OCI-LY1 (cell line): ENCODE measurements at regions not wholly inside any gene's neighbourhood (a gene's known extent, or its start where the extent isn't known, plus 50 kb on each side); places are given as distances from the start of the nearest gene placed in this dataset.

Experiments used
- H2AFZ ChIP-seq: fragments of 200-600 bp; sonication (generic), shearing (Covaris generic); 2 replicates; pipeline ENCODE4 v1.6.0; 2014; ENCODE audit warnings: antibody characterized with exemption, mild to moderate bottlenecking, low read length
- H3F3A ChIP-seq: fragments of 200-600 bp; sonication (generic), shearing (Covaris generic); 2 replicates; pipeline ENCODE4 v1.6.0; 2014; ENCODE audit warnings: mild to moderate bottlenecking, antibody characterized with exemption, low read length, moderate library complexity; ENCODE audit not compliant: insufficient read depth
- H3K27ac ChIP-seq: fragments of 200-600 bp; sonication (generic); 2 replicates; pipeline ENCODE4 v1.5.1; 2014; ENCODE audit warnings: low read length, mixed run types, mild to moderate bottlenecking, low read depth; ENCODE audit not compliant: poor library complexity, severe bottlenecking
- H3K27me3 ChIP-seq: fragments of 200-600 bp; sonication (generic); 2 replicates; pipeline ENCODE4 v1.6.0; 2014; ENCODE audit warnings: antibody characterized with exemption, mild to moderate bottlenecking, low read length, moderate library complexity; ENCODE audit not compliant: insufficient read depth
- H3K36me3 ChIP-seq: fragments of 200-600 bp; sonication (generic); 2 replicates; pipeline ENCODE4 v1.6.1; 2014; ENCODE audit warnings: mild to moderate bottlenecking, antibody characterized with exemption, low read length, moderate library complexity, mixed read lengths; ENCODE audit not compliant: insufficient read depth
- H3K4me1 ChIP-seq: fragments of 200-600 bp; sonication (generic); 2 replicates; pipeline ENCODE4 v1.5.1; 2014; ENCODE audit warnings: mild to moderate bottlenecking, low read length, moderate library complexity; ENCODE audit not compliant: insufficient read depth, severe bottlenecking
- H3K4me2 ChIP-seq: fragments of 200-600 bp; sonication (generic), shearing (Covaris generic); 2 replicates; pipeline ENCODE4 v1.6.1; 2014; ENCODE audit warnings: low read length
- H3K4me3 ChIP-seq: fragments of 200-600 bp; sonication (generic); 2 replicates; pipeline ENCODE4 v1.5.1; 2014; ENCODE audit warnings: low read length, low read depth, mild to moderate bottlenecking, mixed read lengths; ENCODE audit not compliant: poor library complexity, severe bottlenecking
- H3K79me2 ChIP-seq: fragments of 200-600 bp; shearing (Covaris generic); 2 replicates; pipeline ENCODE4 v1.6.1; 2016; ENCODE audit warnings: mixed run types, low read length, mixed read lengths; ENCODE audit not compliant: insufficient read depth
- H3K9ac ChIP-seq: fragments of 200-600 bp; sonication (generic), shearing (Covaris generic); 2 replicates; pipeline ENCODE4 v1.6.1; 2014; ENCODE audit warnings: mild to moderate bottlenecking, low read length, mixed read lengths
- H3K9me2 ChIP-seq: fragments of 200-600 bp; sonication (generic), shearing (Covaris generic); 2 replicates; pipeline ENCODE4 v1.6.1; 2014; ENCODE audit warnings: low read depth, mild to moderate bottlenecking, low read length, mixed read lengths
- H3K9me3 ChIP-seq: fragments of 200-600 bp; shearing (Covaris generic); 2 replicates; pipeline ENCODE4 v1.6.1; 2014; ENCODE audit warnings: low read length, mixed read lengths
- H4K20me1 ChIP-seq: fragments of 200-600 bp; sonication (generic), shearing (Covaris generic); 2 replicates; pipeline ENCODE4 v1.6.0; 2016; ENCODE audit warnings: mild to moderate bottlenecking, low read length; ENCODE audit not compliant: insufficient read depth
- CTCF ChIP-seq: fragments of 200-600 bp; sonication (generic), shearing (Covaris generic); IDR thresholded peaks from 2 replicates; pipeline ENCODE4 v1.5.1; 2017; ENCODE audit warnings: mild to moderate bottlenecking, antibody characterized with exemption, low read length, moderate library complexity, mixed read lengths
- EZH2 ChIP-seq: fragments of 200-600 bp; sonication (generic), shearing (Covaris generic); IDR thresholded peaks from 2 replicates; pipeline ENCODE4 v1.8.0; 2017; ENCODE audit warnings: borderline replicate concordance, mixed run types, mild to moderate bottlenecking, antibody characterized with exemption, low read length, moderate library complexity, mixed read lengths

GRCh38 chr11:24046731-24047130, 450.1 kb upstream of the LUZP2 start:
- H4K20me1 ChIP-seq = no peaks in the 10 kb centered on the region

GRCh38 chr11:24056051-24056450, 440.8 kb upstream of the LUZP2 start:
- H3K4me2 ChIP-seq = no peak overlapping the region
- H4K20me1 ChIP-seq = no peaks in the 10 kb centered on the region

More at GRCh38 chr11:24046731-24047130, 450.1 kb upstream of the LUZP2 start:
- H3K27ac ChIP-seq = no peak overlapping the region
- H3K27me3 ChIP-seq = no peaks in the 10 kb centered on the region
- H3K9ac ChIP-seq = no peak overlapping the region
- no peak overlapping the region for H3K4me2 ChIP-seq
- H3K4me1 ChIP-seq = no peaks in the 10 kb centered on the region
- H3K4me3 ChIP-seq = no peak overlapping the region
- no peak for TF ChIP-seq CTCF
- TF ChIP-seq EZH2 = no peak
- H3K36me3 ChIP-seq = no peaks in the 10 kb centered on the region
- H3F3A ChIP-seq = no peaks in the 10 kb centered on the region
- no peaks in the 10 kb centered on the region for H3K9me3 ChIP-seq
- no peaks in the 10 kb centered on the region for H3K79me2 ChIP-seq
- no peak overlapping the region for H2AFZ ChIP-seq
- no peaks in the 10 kb centered on the region for H3K9me2 ChIP-seq

DNA sequence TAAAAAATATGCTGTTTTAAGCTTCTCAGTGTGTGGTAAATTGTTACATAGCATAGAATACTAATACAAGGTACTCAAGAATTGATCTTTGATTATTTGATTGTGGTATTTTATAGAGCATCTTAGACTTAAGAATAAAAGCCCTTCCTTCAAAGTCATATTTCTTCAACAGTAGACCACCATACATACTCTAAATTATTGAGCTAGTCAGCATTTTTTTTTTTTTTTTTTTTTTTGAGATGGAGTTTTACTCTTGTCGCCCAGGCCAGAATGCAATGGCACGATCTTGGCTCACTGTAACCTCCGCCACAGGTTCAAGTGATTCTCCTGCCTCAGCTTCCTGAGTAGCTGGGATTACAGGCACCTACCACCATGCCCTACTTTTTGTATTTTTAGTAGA, 436.7 kb upstream of the LUZP2 start:
- Histone ChIP-seq H3K27ac (no peak overlapping the region), H3K27me3 (no peaks in the 10 kb centered on the region), H3K4me2 (no peak overlapping the region), H3K9me2 (no peaks in the 10 kb centered on the region), H3K9ac (no peak overlapping the region), H3K4me3 (no peak overlapping the region), H3K4me1 (no peaks in the 10 kb centered on the region), H3K36me3 (no peaks in the 10 kb centered on the region), H4K20me1 (no peaks in the 10 kb centered on the region), H3K9me3 (no peaks in the 10 kb centered on the region), H3K79me2 (no peaks in the 10 kb centered on the region), H3F3A (no peaks in the 10 kb centered on the region), H2AFZ (no peak overlapping the region)
- TF ChIP-seq EZH2 (no peak), CTCF (no peak)

More at GRCh38 chr11:24056051-24056450, 440.8 kb upstream of the LUZP2 start:
- Histone ChIP-seq H3K27me3 (no peaks in the 10 kb centered on the region), H3K4me1 (no peaks in the 10 kb centered on the region), H3F3A (no peaks in the 10 kb centered on the region), H3K9me3 (no peaks in the 10 kb centered on the region), H3K9ac (no peak overlapping the region), H3K27ac (no peak overlapping the region), H3K4me3 (no peak overlapping the region), H2AFZ (no peak overlapping the region), H3K36me3 (no peaks in the 10 kb centered on the region), H3K9me2 (no peaks in the 10 kb centered on the region), H3K79me2 (no peaks in the 10 kb centered on the region)
- no peak for TF ChIP-seq EZH2

- Histone ChIP-seq H3K4me3 (no peak overlapping the region), H3K4me2 (no peak overlapping the region), H3K9me3 (no peaks in the 10 kb centered on the region), H3K9me2 (no peaks in the 10 kb centered on the region), H3K27me3 (no peaks in the 10 kb centered on the region), H3K79me2 (no peaks in the 10 kb centered on the region), H3F3A (no peaks in the 10 kb centered on the region), H3K9ac (no peak overlapping the region), H4K20me1 (no peaks in the 10 kb centered on the region), H3K36me3 (no peaks in the 10 kb centered on the region), H3K27ac (no peak overlapping the region), H3K4me1 (no peaks in the 10 kb centered on the region), H2AFZ (no peak overlapping the region)
- TF ChIP-seq EZH2 (no peak), CTCF (no peak)
These were observed 432.4 kb upstream of the LUZP2 start for GRCh38 chr11:24064309-24064903.
